IMR-90 (cell line): ENCODE measurements at regions not wholly inside any gene's neighbourhood (a gene's known extent, or its start where the extent isn't known, plus 50 kb on each side); places are given as distances from the start of the nearest gene placed in this dataset.

Source experiments
- ATAC-seq: fragments of 200-7000 bp; cut with Tn5 transposase; 2 replicates; pipeline ENCODE4 v1.9.1; 2020; ENCODE audit warnings: low read depth, mild to moderate bottlenecking, moderate library complexity
- BruUV-seq: library from RNA; stranded (reverse); fragments of 400-500 nt; replicated peaks from 2 replicates; lab custom pipeline; 2021; lab: Mats Ljungman, UMichigan
- CTCF ChIA-PET: fragments of 300-600 bp; formaldehyde crosslinking; extraction: SDS; loops from one replicate; lab custom pipeline; 2021; ENCODE audit warnings: antibody characterized with exemption; lab: Yijun Ruan, JAX
- POLR2A ChIA-PET: fragments of 300-600 bp; sonication (Branson Sonifier 250); formaldehyde crosslinking; loops from one replicate; lab custom pipeline; 2022; ENCODE audit warnings: antibody characterized with exemption; ENCODE audit not compliant: unreplicated experiment; lab: Charles Lee
- DNase-seq: peaks from one replicate; pipeline ENCODE4 v3.0.0; 2013
- H2AFZ ChIP-seq: replicated peaks from 2 replicates; pipeline ENCODE3; 2013; ENCODE audit warnings: low read length, mild to moderate bottlenecking; ENCODE audit not compliant: poor library complexity
- H2AK5ac ChIP-seq: 2 replicates; pipeline ENCODE4 v1.6.1; 2013; ENCODE audit warnings: low read depth, low read length, inconsistent platforms
- H2AK9ac ChIP-seq: replicated peaks from 2 replicates; pipeline ENCODE3; 2013; ENCODE audit warnings: mild to moderate bottlenecking, low read depth, low read length, moderate library complexity; ENCODE audit not compliant: poor library complexity
- H2BK120ac ChIP-seq: 2 replicates; pipeline ENCODE4 v1.6.1; 2013; ENCODE audit warnings: low read depth, low read length, inconsistent platforms
- H2BK15ac ChIP-seq: 3 replicates; pipeline ENCODE4 v1.6.1; 2013; ENCODE audit warnings: low read depth, low read length, inconsistent platforms
- H2BK20ac ChIP-seq: 2 replicates; pipeline ENCODE4 v1.6.1; 2013; ENCODE audit warnings: low read depth, mild to moderate bottlenecking, inconsistent platforms, low read length, moderate library complexity
- H2BK5ac ChIP-seq: 2 replicates; pipeline ENCODE4 v1.6.1; 2013; ENCODE audit warnings: mild to moderate bottlenecking, low read depth, low read length, inconsistent platforms; ENCODE audit not compliant: poor library complexity, severe bottlenecking
- H3K14ac ChIP-seq: replicated peaks from 2 replicates; pipeline ENCODE4 v1.6.1; 2013; ENCODE audit warnings: low read depth, low read length, inconsistent platforms
- H3K18ac ChIP-seq: 2 replicates; pipeline ENCODE4 v1.6.1; 2013; ENCODE audit warnings: low read depth, low read length, control low read depth
- H3K23ac ChIP-seq: 2 replicates; pipeline ENCODE4 v1.6.1; 2013; ENCODE audit warnings: low read depth, low read length, inconsistent platforms
- H3K27ac ChIP-seq: 2 replicates; pipeline ENCODE4 v1.5.1; 2013; ENCODE audit warnings: mild to moderate bottlenecking, control low read depth, low read length; ENCODE audit not compliant: insufficient read depth
- H3K27me3 ChIP-seq: 2 replicates; pipeline ENCODE4 v1.6.1; 2013; ENCODE audit warnings: low read length; ENCODE audit not compliant: control insufficient read depth, insufficient read depth
- H3K36me3 ChIP-seq: 2 replicates; pipeline ENCODE4 v1.6.1; 2013; ENCODE audit warnings: low read length, mixed read lengths; ENCODE audit not compliant: control insufficient read depth, insufficient read depth
- H3K4ac ChIP-seq: 2 replicates; pipeline ENCODE4 v1.6.1; 2013; ENCODE audit warnings: low read depth, low read length, inconsistent platforms
- H3K4me1 ChIP-seq: 2 replicates; pipeline ENCODE4 v1.6.1; 2013; ENCODE audit warnings: low read length, mixed read lengths; ENCODE audit not compliant: control insufficient read depth, insufficient read depth
- H3K4me2 ChIP-seq: 2 replicates; pipeline ENCODE4 v1.6.1; 2013; ENCODE audit warnings: low read depth, mild to moderate bottlenecking, control low read depth, low read length, moderate library complexity
- H3K4me3 ChIP-seq: 2 replicates; pipeline ENCODE4 v1.5.1; 2013; ENCODE audit warnings: low read depth, mild to moderate bottlenecking, control low read depth, low read length, moderate library complexity; ENCODE audit not compliant: insufficient read depth
- H3K56ac ChIP-seq: 2 replicates; pipeline ENCODE4 v1.6.1; 2013; ENCODE audit warnings: low read length, inconsistent platforms; ENCODE audit not compliant: insufficient read depth; ENCODE audit errors: extremely low read depth
- H3K79me1 ChIP-seq, 2 experiments: 2 replicates each; pipeline ENCODE4 v1.6.1; 2013; ENCODE audit warnings: low read length in 2 of 2, inconsistent platforms in 1 of 2, low read depth in 1 of 2
- H3K9ac ChIP-seq: 2 replicates; pipeline ENCODE4 v1.6.1; 2013; ENCODE audit warnings: low read depth, low read length, control low read depth
- H3K9me1 ChIP-seq: 2 replicates; pipeline ENCODE4 v1.6.1; 2013; ENCODE audit warnings: low read length, inconsistent platforms; ENCODE audit not compliant: insufficient read depth
- H3K9me3 ChIP-seq: 2 replicates; pipeline ENCODE4 v1.6.1; 2013; ENCODE audit warnings: low read length; ENCODE audit not compliant: control insufficient read depth, insufficient read depth
- H4K20me1 ChIP-seq: 2 replicates; pipeline ENCODE4 v1.6.1; 2013; ENCODE audit warnings: low read length, inconsistent platforms; ENCODE audit not compliant: insufficient read depth
- H4K5ac ChIP-seq: 2 replicates; pipeline ENCODE4 v1.6.1; 2013; ENCODE audit warnings: mild to moderate bottlenecking, low read depth, low read length, control low read depth
- H4K8ac ChIP-seq, 2 experiments: 2 replicates each; pipeline ENCODE4 v1.6.1; 2013; ENCODE audit warnings: low read depth in 2 of 2, low read length in 2 of 2, control low read depth in 1 of 2, inconsistent platforms in 1 of 2
- H4K91ac ChIP-seq: 2 replicates; pipeline ENCODE4 v1.6.1; 2013; ENCODE audit warnings: low read depth, low read length, inconsistent platforms; ENCODE audit not compliant: insufficient read depth
- CEBPB ChIP-seq: IDR thresholded peaks from 2 replicates; pipeline ENCODE4 v1.6.1; 2012; ENCODE audit warnings: low read depth, low read length, improper control_type of control experiment
- FOS ChIP-seq: fragments of 150-350 bp; IDR thresholded peaks from 2 replicates; pipeline ENCODE4 v1.6.1; 2016; ENCODE audit warnings: low read depth, low read length
- MAFK ChIP-seq: IDR thresholded peaks from 2 replicates; pipeline ENCODE4 v1.6.1; 2012; ENCODE audit warnings: low read depth, low read length, improper control_type of control experiment
- MAZ ChIP-seq: IDR thresholded peaks from 2 replicates; pipeline ENCODE4 v1.6.1; 2012; ENCODE audit warnings: low read depth, mild to moderate bottlenecking, low read length, improper control_type of control experiment, moderate library complexity, borderline replicate concordance
- MXI1 ChIP-seq: IDR thresholded peaks from 2 replicates; pipeline ENCODE4 v1.6.1; 2012; ENCODE audit warnings: low read depth, mild to moderate bottlenecking, low read length, moderate library complexity, borderline replicate concordance
- WGBS, 2 experiments: methylation state at CpG; one replicate each; pipeline versions ENCODE4 v1.1.5 to v1.1.7; 2013; ENCODE audit warnings: missing lambda C conversion rate in 2 of 2; ENCODE audit not compliant: insufficient read length in 1 of 2; ENCODE audit errors: extremely low coverage in 2 of 2; 5-methylcytosine and 5-hydroxymethylcytosine counted together
- dilution Hi-C: fragments of 300-500 bp; cut with HindIII; formaldehyde crosslinking; loops from one replicate; pipeline ENCODE4 v1.14.3; 2018; ENCODE audit warnings: low sequenced_read_pairs; ENCODE audit not compliant: unreplicated experiment
- in situ Hi-C: fragments of 300-500 bp; cut with MboI; formaldehyde crosslinking; loops from 3 replicates; pipeline ENCODE4 v1.14.3; 2019; ENCODE audit warnings: low sequenced_read_pairs, inconsistent platforms, mixed read lengths
- intact Hi-C: fragments of 100-400 bp; cut with micrococcal nuclease; formaldehyde crosslinking; loops from 2 replicates; pipeline ENCODE4 v1.10.0; 2022
- TF ChIP-seq, protein P1 (sequence below): fragments of 150-350 bp; IDR thresholded peaks from 2 replicates; pipeline ENCODE4 v1.6.1; 2017; ENCODE audit warnings: mild to moderate bottlenecking, antibody characterized with exemption, low read length, low read depth

DNA sequence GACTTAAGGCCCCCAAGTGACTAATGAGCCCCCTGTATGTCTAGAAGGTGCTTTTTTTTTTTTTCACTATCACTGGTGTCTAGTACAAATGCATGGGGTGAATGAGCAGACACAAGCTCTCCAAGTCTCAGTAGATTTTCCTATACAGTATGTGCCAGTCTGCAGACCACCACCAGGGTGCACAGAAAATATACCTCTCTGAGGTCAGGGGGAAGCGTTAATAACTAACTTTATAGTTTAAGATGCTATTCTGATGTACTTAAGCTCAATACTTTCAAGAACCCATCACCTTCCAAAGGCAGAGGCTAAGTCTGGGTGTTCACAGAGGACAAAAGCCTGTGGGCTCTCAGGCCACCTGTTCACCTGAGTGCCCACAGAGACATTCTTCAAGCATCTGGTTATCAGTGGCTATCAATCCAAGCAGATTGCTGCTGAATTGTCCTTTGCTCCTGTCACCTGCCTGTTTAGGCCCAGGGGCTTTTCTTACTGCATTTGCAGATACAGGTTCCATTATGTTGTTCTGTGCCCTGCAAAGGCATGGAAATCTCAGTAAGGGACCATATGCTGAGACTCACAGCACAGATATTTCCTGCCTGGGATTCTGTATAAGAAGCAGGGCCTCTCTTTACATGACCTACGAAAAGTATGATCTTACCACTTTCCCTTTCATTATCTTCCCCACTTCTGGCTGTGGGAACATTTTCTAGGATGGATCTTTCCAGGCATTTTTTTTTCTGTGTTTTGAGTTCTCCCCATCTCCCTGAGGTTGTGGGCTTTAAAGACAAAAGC is 534.6 kb downstream of the TNS1 start (continued):
- TF ChIP-seq, protein P1, sequence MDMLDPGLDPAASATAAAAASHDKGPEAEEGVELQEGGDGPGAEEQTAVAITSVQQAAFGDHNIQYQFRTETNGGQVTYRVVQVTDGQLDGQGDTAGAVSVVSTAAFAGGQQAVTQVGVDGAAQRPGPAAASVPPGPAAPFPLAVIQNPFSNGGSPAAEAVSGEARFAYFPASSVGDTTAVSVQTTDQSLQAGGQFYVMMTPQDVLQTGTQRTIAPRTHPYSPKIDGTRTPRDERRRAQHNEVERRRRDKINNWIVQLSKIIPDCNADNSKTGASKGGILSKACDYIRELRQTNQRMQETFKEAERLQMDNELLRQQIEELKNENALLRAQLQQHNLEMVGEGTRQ: no peak

DNA sequence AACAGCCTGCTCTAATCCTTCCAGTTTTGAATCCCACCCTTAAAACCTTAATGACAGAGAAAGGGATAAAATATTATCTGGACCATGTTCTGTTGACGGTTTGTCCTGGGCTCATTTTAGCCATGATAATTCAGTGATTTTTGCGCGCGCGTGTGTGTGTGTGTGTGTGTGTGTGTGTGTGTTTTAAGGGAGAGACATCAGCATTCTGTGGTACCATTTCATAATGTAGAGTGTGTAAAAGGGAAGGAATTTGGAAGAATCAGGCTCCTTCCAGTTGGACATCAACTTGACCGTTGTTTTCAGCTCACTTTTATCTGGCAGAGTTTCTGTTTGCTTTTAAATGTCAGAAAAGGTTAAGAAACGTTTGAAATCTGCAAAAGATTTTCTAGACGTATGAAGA is 535.5 kb downstream of the TNS1 start:
- peak overlapping the region; percentile 33; the same call in 1 of the 2 replicates for H3K18ac ChIP-seq
- 72% methylated on average over 5 of the region's 8 CpGs; no CpG with 5 or more reads in 1 of the 2 experiments for WGBS, 2 experiments
- no peak overlapping the region for H3K4me3 ChIP-seq
- in situ Hi-C loops (no loop called here), intact Hi-C loops (no loop called here), dilution Hi-C loops (no loop called here)
- H3K9me3 ChIP-seq: no peaks in the 10 kb centered on the region
- H3K14ac ChIP-seq: no peak overlapping the region; the same call in 1 of the 2 replicates
- H3K79me1 ChIP-seq: no peaks in the 10 kb centered on the region
- ChIA-PET POLR2A (no interaction called here), CTCF (no interaction called here)
- no peak overlapping the region; the same call in 1 of the 2 replicates for H4K91ac ChIP-seq
- peak overlapping the region; percentile 23; the same call in 1 of the 2 replicates for H3K27ac ChIP-seq
- no peak overlapping the region; the same call in 1 of the 2 replicates for H4K5ac ChIP-seq
- H2BK5ac ChIP-seq: peak overlapping the region; percentile 56
- H2BK20ac ChIP-seq: no peak overlapping the region
- ATAC-seq (0 out of 2 replicates have a peak, but pooled peaks have one; percentile 36), DNase-seq (peak; percentile 63)
- H2BK15ac ChIP-seq: peak overlapping the region; percentile 39; the same call in 1 of the 3 replicates
- TF ChIP-seq, protein P1: no peak
- TF ChIP-seq MAZ (no peak), FOS (no peak), MXI1 (no peak), MAFK (no peak), CEBPB (no peak)
- no peaks in the 10 kb centered on the region for H4K20me1 ChIP-seq
- H3K9me1 ChIP-seq: no peaks in the 10 kb centered on the region
- H2BK120ac ChIP-seq: no peak overlapping the region
- H3K9ac ChIP-seq: no peak overlapping the region
- no peaks in the 10 kb centered on the region for H3K27me3 ChIP-seq
- peak overlapping the region in 1 of 2 experiments; percentile 53; a peak in 1 of 4 replicates for H4K8ac ChIP-seq
- H3K4ac ChIP-seq: no peak overlapping the region
- H2AK9ac ChIP-seq: no peak overlapping the region
- H3K4me2 ChIP-seq: no peak overlapping the region
- H2AFZ ChIP-seq: no peak overlapping the region
- H3K56ac ChIP-seq: no peak overlapping the region
- BruUV-seq: no TSS peak
- H3K4me1 ChIP-seq: peaks cover 14% of the 10 kb centered on the region
- H3K23ac ChIP-seq: no peak overlapping the region
- H3K36me3 ChIP-seq: no peaks in the 10 kb centered on the region
- 0 out of 2 replicates have a peak overlapping the region, but pooled peaks have one; percentile 31 for H2AK5ac ChIP-seq
